Lung (tissue), 11 donors: ENCODE measurements at regions not wholly inside any gene's neighbourhood (a gene's known extent, or its start where the extent isn't known, plus 50 kb on each side); places are given as distances from the start of the nearest gene placed in this dataset.

Experiments used
- ATAC-seq: fragments of 200-7000 bp; cut with Tn5 transposase; one replicate; pipeline ENCODE4 v1.9.1; 2020; ENCODE audit warnings: moderate number of reproducible peaks; ENCODE audit not compliant: insufficient read depth, low FRiP score
- DNase-seq, 3 donors: peaks; one replicate each; pipeline ENCODE4 v3.0.0-alpha.2; 2013 to 2017
- H3K27ac ChIP-seq, 2 donors: one replicate each; pipeline ENCODE4 v1.5.1; 2013; ENCODE audit warnings: mild to moderate bottlenecking in 2 of 2, moderate library complexity in 2 of 2, control low read depth in 1 of 2, inconsistent platforms in 1 of 2, low read depth in 1 of 2, low read length in 1 of 2
- H3K27me3 ChIP-seq, 3 donors: one replicate each; pipeline ENCODE4 v1.5.1; 2013; ENCODE audit warnings: low read length in 2 of 3; ENCODE audit not compliant: control insufficient read depth in 3 of 3, insufficient read depth in 3 of 3
- H3K36me3 ChIP-seq, 4 donors: one replicate each; pipeline ENCODE4 v1.5.1; 2013; ENCODE audit warnings: low read length in 4 of 4, mild to moderate bottlenecking in 1 of 4, moderate library complexity in 1 of 4; ENCODE audit not compliant: control insufficient read depth in 4 of 4, insufficient read depth in 4 of 4
- H3K4me1 ChIP-seq, 5 donors: one replicate each; pipeline ENCODE4 v1.5.1; 2013; ENCODE audit warnings: low read length in 5 of 5, mild to moderate bottlenecking in 2 of 5, moderate library complexity in 1 of 5; ENCODE audit not compliant: control insufficient read depth in 5 of 5, insufficient read depth in 5 of 5
- H3K4me3 ChIP-seq: one replicate; pipeline ENCODE4 v1.5.1; 2013; ENCODE audit warnings: mild to moderate bottlenecking, control low read depth, moderate library complexity
- H3K9ac ChIP-seq, 2 donors: one replicate each; pipeline ENCODE4 v1.5.1; 2013; ENCODE audit warnings: low read length in 2 of 2, control low read depth in 1 of 2; ENCODE audit not compliant: insufficient read depth in 1 of 2
- H3K9me3 ChIP-seq, 4 donors: one replicate each; pipeline ENCODE4 v1.5.1; 2013; ENCODE audit warnings: low read length in 3 of 4, mild to moderate bottlenecking in 1 of 4, moderate library complexity in 1 of 4; ENCODE audit not compliant: control insufficient read depth in 4 of 4, insufficient read depth in 3 of 4
- CTCF ChIP-seq: IDR thresholded peaks from 2 replicates; pipeline ENCODE4 v1.5.1; 2012; ENCODE audit warnings: mild to moderate bottlenecking; ENCODE audit errors: control extremely low read depth, extremely low read depth
- WGBS, 2 donors: extraction: QIAGEN DNeasy Blood & Tissue Kit; methylation state at CpG; one replicate each; pipeline ENCODE4 v1.1.7; 2013; 5-methylcytosine and 5-hydroxymethylcytosine counted together
- donor health status: control.
- donor health status: control.
- donor health status: Bipolar disorder and iron deficiency.
- donor health status: healthy.
- donor health status: DM: yes; HTN: yes; CAD: no.

GRCh38 chr13:97727991-97728390, 225.5 kb upstream of the IPO5 start:
- no peaks in the 10 kb centered on the region for H3K27me3 ChIP-seq
- peak overlapping the region in 1 of 2 donors; percentile 17 for H3K27ac ChIP-seq
- no peaks in the 10 kb centered on the region for H3K9me3 ChIP-seq
- 88 to 89% methylated on average over 4 of the region's 4 CpGs for WGBS, 2 donors
- no peak overlapping the region for H3K4me3 ChIP-seq
- no peak for ATAC-seq
- no peak overlapping the region for H3K9ac ChIP-seq
- no peak for TF ChIP-seq CTCF
- no peak for DNase-seq
- H3K4me1 ChIP-seq: peaks cover 0 to 13% (median 4%) of the 10 kb centered on the region in 5 donors
- no peaks in the 10 kb centered on the region for H3K36me3 ChIP-seq

GRCh38 chr13:97736436-97736835, 217.0 kb upstream of the IPO5 start:
- no peak overlapping the region for H3K4me3 ChIP-seq
- no peak for TF ChIP-seq CTCF
- WGBS, 2 donors: 87 to 91% methylated on average over 5 of the region's 5 CpGs
- H3K27ac ChIP-seq: no peak overlapping the region
- H3K9ac ChIP-seq: no peak overlapping the region
- no peaks in the 10 kb centered on the region for H3K27me3 ChIP-seq
- ATAC-seq (no peak), DNase-seq (no peak)
- H3K4me1 ChIP-seq: no peaks in the 10 kb centered on the region
- no peaks in the 10 kb centered on the region for H3K36me3 ChIP-seq
- no peaks in the 10 kb centered on the region for H3K9me3 ChIP-seq

GRCh38 chr13:97742084-97742483, 211.4 kb upstream of the IPO5 start:
- H3K27me3 ChIP-seq: no peaks in the 10 kb centered on the region
- peaks cover 0 to 5% (median 0%) of the 10 kb centered on the region in 5 donors for H3K4me1 ChIP-seq
- no peak overlapping the region for H3K9ac ChIP-seq
- WGBS, 2 donors: 80 to 84% methylated on average over 2 of the region's 2 CpGs
- peaks cover 0 to 4% (median 0%) of the 10 kb centered on the region in 4 donors for H3K9me3 ChIP-seq
- no peak overlapping the region for H3K4me3 ChIP-seq
- no peak for ATAC-seq
- no peak for DNase-seq
- no peak for TF ChIP-seq CTCF
- H3K27ac ChIP-seq: no peak overlapping the region
- no peaks in the 10 kb centered on the region for H3K36me3 ChIP-seq

- Histone ChIP-seq H3K36me3 (no peaks in the 10 kb centered on the region), H3K4me3 (no peak overlapping the region), H3K9me3 (peaks cover 0 to 4% (median 0%) of the 10 kb centered on the region in 4 donors), H3K4me1 (peaks cover 0 to 5% (median 0%) of the 10 kb centered on the region in 5 donors), H3K9ac (no peak overlapping the region), H3K27ac (peak overlapping the region in 1 of 2 donors; percentile 45), H3K27me3 (no peaks in the 10 kb centered on the region)
- 70 to 80% methylated on average over 3 of the region's 3 CpGs for WGBS, 2 donors
- no peak for TF ChIP-seq CTCF
- DNase-seq: peak in 2 of 3 donors; percentile 32 to 51
- no peak for ATAC-seq
Measured at GRCh38 chr13:97743938-97744337, 209.5 kb upstream of the IPO5 start.
